ENCODE measurements at regions not wholly inside any gene's neighbourhood (a gene's known extent, or its start where the extent isn't known, plus 50 kb on each side); places are given as distances from the start of the nearest gene placed in this dataset.
"Not testable (repeated sequence)": the region's sequence is repeated elsewhere in the genome, so short reads cannot be mapped to it uniquely, and the experiment has no call there.

DNA sequence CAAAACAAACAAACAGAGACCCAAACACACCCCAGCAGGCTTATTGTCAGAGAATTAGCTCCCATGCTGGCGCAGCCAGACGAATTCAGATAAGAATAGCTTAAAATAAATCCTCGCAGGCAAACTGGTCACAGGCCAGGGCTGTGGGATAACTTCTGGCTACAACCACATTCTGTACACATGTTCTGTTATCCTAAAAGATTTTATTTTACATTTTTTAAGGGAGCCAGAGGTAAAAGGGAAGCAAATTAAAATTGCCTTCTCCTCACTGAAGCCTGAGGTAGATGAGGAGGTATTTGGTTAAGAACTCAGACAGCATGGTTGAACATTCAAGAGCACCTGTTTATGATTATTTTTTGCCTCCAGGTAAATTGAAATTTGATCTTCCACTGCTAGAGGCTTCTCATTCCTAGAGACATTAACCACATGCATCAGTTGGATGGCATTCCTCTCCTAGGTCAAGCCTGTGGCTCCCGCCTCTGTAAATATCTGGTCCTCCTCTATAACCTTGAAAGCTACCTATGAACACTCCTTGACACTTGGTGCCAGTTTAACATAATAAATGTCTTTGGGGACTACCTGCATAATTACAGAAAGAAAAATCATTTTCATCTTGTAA is 190.3 kb downstream of the SATB1 start:
- DNase-seq = no peak

- DNase-seq = no peak
Measured at GRCh38 chr3:18233987-18234716, 191.0 kb downstream of the SATB1 start.

DNA sequence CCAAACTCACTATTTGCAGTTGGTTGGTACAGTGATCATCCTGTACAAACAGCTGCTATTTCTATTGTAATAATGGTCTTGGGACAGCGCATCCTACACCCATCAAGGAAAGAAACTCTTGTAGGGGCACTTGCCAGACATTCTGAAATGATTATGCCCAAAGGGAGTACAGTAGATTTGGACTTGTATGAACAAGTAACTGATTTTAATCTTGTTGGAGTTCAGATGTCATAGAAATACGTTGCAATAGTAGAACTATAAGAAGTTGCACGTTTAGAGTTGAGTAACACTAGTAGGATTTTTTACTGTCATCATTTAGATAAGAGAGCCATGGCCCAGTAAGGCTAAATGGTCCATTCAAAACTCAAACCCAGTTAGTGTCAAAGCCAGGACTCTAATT is 192.8 kb downstream of the SATB1 start:
- DNase-seq = no peak

GRCh38 chr3:18228060-18228459 is 197.1 kb downstream of the SATB1 start:
- DNase-seq = no peak

DNA sequence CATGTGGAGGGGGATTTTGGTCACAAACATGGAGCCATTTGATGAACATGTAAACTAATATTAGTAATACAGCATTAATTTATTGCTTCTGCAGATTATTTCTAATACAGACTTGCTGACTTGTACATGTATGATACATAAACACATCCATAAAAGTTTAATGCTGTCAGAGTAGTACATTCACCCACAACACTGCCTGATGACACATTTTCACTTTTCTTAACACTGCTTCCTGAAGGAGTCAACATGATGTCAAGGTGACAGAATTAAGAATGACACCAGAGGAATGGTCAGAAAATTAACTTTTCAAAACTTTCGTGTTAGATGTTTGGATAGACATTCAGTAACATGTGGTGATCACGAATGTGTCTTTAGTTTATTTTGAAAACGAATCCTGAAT is 199.4 kb downstream of the SATB1 start:
- no peak for DNase-seq

DNA sequence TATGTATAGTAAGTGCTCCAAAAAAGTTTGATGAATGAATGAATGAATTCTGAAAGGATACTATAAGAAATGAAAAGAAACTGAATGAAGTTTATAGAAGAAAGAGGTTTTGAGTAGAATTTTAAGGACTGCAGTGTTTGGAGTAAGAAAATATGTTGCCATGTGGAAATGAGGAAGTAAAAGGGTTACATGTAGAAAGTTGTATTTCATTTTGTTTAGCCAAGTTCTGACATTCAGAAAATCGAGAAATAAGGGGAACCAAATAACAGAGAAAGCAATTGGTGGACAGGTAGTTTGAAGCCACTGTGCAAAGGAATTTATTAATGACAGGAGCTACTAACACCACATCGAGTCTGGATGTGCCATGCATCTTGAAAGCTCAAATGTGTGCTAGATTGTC is 200.7 kb downstream of the SATB1 start:
- peak in 1 of 2 donors; percentile 7 for DNase-seq

GRCh38 chr3:18223974-18224373 is 201.2 kb downstream of the SATB1 start:
- DNase-seq = no peak

DNA sequence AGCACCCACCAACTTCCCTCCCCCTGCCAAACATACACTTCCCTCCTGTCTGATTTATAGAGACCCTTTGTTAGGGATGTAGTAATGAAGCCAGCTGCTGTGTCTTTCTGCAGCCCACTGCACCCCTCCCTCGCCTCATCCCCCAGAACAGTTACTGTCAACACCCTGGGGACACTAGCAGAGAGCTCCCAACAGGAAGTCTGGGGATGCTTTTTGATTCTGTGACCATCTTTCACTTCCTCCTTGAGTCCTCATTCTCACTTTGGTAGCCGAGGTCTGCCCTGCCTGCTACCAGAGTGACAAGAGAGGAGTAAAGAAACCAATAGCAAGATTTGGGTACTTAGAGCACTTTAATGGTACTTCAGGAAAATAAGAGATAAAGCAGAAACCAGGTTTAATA is 201.6 kb downstream of the SATB1 start:
- peak; percentile 16 to 25 for DNase-seq

- no peak for DNase-seq
Measured at GRCh38 chr3:18222686-18223085, 202.5 kb downstream of the SATB1 start.

GRCh38 chr3:18217507-18218174 is 207.5 kb downstream of the SATB1 start:
- no peak for DNase-seq

DNA sequence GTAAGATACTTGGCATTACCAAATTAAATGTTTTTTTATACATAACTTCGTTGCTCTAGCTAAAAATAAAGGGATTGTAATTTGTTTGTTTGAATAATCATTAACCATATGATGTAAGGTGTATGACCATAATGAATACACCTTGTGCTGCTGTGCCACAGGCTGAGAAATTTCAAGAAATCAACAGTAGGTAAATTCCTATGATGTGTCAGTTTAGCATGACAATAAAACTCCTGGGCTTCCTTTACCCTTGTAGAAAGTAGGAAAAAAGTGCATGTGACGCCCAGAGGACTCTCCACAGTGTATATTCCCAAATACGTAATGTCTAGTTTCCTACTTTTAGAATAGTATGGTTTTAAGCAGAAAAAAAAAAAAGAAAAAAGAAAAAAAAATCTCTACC is 208.1 kb downstream of the SATB1 start:
- DNase-seq = no peak

DNA sequence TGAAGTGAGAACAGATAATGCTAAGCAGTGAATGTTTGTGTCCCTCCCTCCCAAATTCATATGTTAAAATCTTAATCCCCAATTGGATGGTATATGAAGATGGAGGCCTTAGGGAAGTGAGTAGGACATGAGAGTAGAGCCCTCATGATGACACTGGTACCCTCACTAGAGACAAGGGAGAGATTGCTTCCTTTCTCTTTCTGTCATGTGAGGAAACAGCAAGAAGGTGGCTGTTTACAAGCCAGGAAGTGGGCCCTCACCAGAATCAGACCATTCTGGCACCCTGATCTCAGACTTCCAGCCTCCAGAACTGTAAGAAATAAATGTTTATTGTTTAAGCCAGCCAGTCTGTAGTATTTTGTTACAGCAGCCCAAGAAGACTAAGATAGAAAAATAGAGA is 209.5 kb downstream of the SATB1 start:
- DNase-seq = no peak

DNA sequence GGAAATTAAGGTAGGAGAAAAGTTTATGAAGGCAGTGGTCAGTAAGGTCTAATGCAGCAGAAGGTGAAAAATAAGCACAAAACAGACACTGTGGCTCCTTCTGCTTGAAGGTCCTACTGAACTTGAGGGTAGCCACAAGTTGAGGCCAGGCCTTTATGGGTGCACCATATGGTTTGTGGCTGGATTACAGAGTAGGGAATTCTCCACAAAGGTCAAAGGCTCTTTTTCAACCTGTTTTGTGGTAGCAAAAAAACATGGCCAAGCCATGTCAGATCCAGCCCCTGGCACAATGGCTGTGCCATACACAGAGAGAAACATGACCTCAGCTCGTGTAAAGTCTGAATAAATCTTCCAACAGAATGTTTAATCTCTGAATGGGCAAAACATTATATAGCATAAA is 214.0 kb downstream of the SATB1 start:
- DNase-seq = no peak

DNA sequence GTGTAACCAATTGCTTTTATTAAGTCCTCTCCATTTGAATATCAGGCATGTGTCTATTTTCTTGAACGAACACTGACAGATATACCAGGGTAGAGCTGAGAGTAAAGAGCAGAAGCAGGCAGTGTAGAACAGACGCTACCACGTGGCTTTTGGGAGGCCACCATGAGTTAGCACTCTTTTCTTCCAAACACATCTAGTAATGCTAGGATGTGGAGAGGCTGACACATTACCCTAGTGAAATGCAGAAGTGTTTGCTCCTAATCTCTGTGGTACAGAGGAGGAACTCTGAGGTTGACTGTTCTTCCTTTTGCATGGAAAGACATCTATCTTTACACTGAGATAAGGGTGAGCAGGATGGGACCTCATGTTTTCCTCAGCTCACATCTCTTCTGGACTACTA is 216.3 kb downstream of the SATB1 start:
- DNase-seq = peak; percentile 44 to 57

DNA sequence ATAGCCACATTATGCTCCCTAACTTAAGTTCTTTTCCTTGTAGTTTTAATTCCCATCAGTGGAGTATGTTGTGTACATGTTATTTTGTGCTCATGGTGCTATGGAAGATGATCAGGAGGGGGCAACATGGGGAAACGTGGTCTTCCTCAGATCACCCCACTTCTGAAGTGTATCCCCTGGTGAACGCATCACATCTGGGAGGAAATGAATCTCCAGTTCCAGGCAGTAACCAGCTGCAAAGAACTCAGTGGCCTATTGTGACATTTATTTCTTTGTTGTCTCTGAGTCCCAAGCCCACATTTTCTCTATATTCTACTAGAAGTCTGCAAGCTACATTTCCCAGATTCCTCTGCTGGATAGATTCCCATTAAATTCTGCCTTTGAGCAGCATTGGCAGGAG is 217.0 kb downstream of the SATB1 start:
- DNase-seq = no peak

- DNase-seq = no peak
Measured at GRCh38 chr3:18207226-18207625, 217.9 kb downstream of the SATB1 start.

- DNase-seq = not testable (repeated sequence)
Measured at GRCh38 chr3:18205701-18206100, 219.4 kb downstream of the SATB1 start.

- no peak for DNase-seq
Measured at GRCh38 chr3:18201315-18201714, 223.8 kb downstream of the SATB1 start.

DNA sequence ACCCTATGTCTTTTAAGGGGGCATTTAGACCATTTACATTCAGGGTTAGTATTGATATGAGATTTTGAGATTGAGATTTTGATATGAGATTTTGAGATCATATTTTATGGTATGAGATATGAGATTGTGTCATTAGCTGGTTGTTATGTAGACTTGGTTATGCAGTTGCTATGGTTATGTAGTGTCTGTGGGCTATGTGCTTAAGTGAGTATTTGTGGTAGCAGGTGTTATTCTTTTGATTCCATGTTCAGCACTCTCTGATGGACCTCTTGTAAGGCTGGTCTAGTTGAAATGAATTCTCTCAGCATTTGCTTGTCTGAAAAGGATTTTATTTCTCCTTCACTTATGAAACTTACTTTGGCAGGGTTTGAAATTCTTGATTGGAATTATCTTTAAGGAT is 225.4 kb downstream of the SATB1 start:
- DNase-seq = no peak

- DNase-seq = no peak
Measured at GRCh38 chr3:18195836-18196235, 229.3 kb downstream of the SATB1 start.

- DNase-seq = no peak
Measured at GRCh38 chr3:18194431-18194830, 230.7 kb downstream of the SATB1 start.

DNA sequence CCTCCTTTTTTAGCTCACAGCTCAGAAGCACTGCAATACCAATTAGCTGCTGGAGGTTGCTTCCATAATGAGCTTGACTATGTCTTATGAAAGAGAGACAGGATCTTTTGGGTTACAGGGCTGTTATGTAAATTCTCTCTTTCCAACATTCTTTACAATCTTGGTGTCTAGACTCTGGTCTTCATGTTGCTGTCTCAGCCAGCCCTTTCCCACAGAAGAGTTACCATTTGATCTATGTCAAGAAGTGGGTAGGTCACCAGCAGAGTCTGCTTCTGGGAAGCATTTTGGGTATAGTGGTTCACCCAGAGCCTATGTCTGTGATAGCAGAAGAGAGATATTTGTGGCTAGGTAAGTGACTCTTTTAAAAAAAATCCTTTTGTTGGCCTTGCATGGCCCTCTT is 234.5 kb downstream of the SATB1 start:
- DNase-seq = no peak

GRCh38 chr3:18189282-18190050 is 235.7 kb downstream of the SATB1 start:
- no peak for DNase-seq

All from inflammatory macrophage (primary cell).